ENCODE measurements at regions not wholly inside any gene's neighbourhood (a gene's known extent, or its start where the extent isn't known, plus 50 kb on each side); places are given as distances from the start of the nearest gene placed in this dataset.

DNA sequence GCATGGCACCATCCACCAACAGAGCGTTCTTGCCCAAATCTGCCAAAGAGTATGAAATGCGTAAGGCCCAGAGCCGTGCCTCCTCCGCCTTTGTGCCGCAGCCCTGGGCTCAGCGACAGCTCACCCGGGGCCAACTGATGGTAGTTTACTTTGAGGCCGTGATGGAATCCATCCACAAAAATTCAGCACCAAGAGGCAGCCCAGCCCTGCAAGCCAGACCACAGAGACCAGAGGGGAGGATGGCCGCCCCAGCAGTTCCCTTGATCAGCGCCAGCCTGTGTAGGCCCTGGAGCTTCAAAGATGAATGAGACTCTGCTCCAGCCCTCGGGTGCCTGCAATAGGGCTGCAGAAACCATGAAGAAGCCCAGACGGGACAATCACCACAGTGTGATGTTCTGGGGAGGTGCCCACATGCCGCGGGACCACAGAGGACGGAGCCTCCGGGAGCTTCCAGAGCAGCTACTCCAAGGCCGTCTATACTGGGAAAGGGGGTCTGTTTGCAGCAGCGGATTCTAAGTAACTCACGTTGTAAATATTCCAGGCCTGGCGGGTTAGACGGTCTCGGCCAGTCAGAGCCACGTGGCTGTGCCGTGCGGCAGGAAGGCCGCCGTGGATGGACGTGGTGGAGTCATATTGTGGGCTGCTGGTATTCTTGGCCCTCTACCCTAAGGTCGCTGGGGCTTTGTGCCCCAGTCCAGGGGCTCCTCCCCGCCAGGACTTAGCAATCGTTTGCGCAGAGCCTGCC lies 80.3 kb downstream of the RBFOX3 start:
- TF ChIP-seq POLR2A (IDR thresholded peaks at IDR 0.05), result no peak
- no peak for TF ChIP-seq POLR2AphosphoS5 (IDR thresholded peaks at IDR 0.05)
- no peak for TF ChIP-seq CTCF (IDR thresholded peaks at IDR 0.05 in 8 of 11, conservative IDR thresholded peaks at IDR 0.05 in 3 of 11)
- WGBS, 5 donors, result 85 to 90% (median 87%) methylated on average over 21 to 32 of the region's 32 CpGs
- Histone ChIP-seq H3K4me3 (no peak overlapping the region), H3K27ac (no peak overlapping the region), H3K27me3 (replicated peaks in 1 of 7) (peaks cover 0 to 97% (median 14%) of the 10 kb centered on the region in 7 donors), H3K36me3 (no peaks in the 10 kb centered on the region), H3K9me3 (no peaks in the 10 kb centered on the region), H3K4me1 (no peaks in the 10 kb centered on the region)
- DNase-seq, result peak; percentile 56
- intact Hi-C loops (cut with DNase I; ENCODE audit: low total_unique reads), result no loop called here

DNA sequence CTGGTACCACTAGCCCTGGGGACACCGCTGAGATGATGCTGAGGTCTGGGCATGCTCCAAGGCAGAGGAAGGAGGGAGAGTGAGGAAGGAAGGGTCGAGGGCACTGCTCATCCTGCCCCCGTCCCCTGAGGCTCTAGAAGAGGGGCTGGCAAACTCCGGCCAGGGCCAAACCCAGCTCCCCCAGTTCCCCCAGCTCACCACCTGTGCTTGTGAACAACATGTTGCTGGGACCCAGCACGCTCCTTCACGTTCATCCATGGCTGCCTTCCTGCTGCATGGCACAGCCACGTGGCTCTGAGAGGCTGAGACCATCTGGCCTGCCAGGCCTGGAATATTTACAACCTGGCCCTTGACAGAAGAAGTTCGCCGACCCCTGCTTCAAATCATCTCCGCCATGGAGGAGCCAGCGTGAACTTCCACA lies 81.2 kb downstream of the RBFOX3 start:
- Histone ChIP-seq H3K36me3 (no peaks in the 10 kb centered on the region), H3K4me1 (no peaks in the 10 kb centered on the region), H3K4me3 (no peak overlapping the region), H3K27me3 (replicated peaks in 1 of 7) (peaks cover 0 to 95% (median 14%) of the 10 kb centered on the region in 7 donors), H3K9me3 (no peaks in the 10 kb centered on the region), H3K27ac (no peak overlapping the region)
- intact Hi-C loops (cut with DNase I; ENCODE audit: low total_unique reads), result no loop called here
- DNase-seq, result no peak
- 51 to 62% (median 58%) methylated on average over 6 to 11 of the region's 11 CpGs for WGBS, 5 donors
- TF ChIP-seq POLR2A (IDR thresholded peaks at IDR 0.05) (no peak), CTCF (IDR thresholded peaks at IDR 0.05 in 8 of 11, conservative IDR thresholded peaks at IDR 0.05 in 3 of 11) (no peak), POLR2AphosphoS5 (IDR thresholded peaks at IDR 0.05) (no peak)

- no peaks in the 10 kb centered on the region for H3K9me3 ChIP-seq
- TF ChIP-seq POLR2AphosphoS5 (IDR thresholded peaks at IDR 0.05) (no peak), POLR2A (IDR thresholded peaks at IDR 0.05) (no peak), CTCF (IDR thresholded peaks at IDR 0.05 in 8 of 11, conservative IDR thresholded peaks at IDR 0.05 in 3 of 11) (no peak)
- 76 to 79% (median 77%) methylated on average over 11 of the region's 11 CpGs for WGBS, 5 donors
- H3K4me1 ChIP-seq, result no peaks in the 10 kb centered on the region
- DNase-seq, result no peak
- intact Hi-C loops (cut with DNase I; ENCODE audit: low total_unique reads), result no loop called here
- no peak overlapping the region for H3K4me3 ChIP-seq
- no peaks in the 10 kb centered on the region for H3K36me3 ChIP-seq
- H3K27me3 ChIP-seq (replicated peaks in 1 of 7), result peaks cover 0 to 95% (median 14%) of the 10 kb centered on the region in 7 donors
- no peak overlapping the region for H3K27ac ChIP-seq
Measured at GRCh38 chr17:79528592-79529125, 82.2 kb downstream of the RBFOX3 start.

DNA sequence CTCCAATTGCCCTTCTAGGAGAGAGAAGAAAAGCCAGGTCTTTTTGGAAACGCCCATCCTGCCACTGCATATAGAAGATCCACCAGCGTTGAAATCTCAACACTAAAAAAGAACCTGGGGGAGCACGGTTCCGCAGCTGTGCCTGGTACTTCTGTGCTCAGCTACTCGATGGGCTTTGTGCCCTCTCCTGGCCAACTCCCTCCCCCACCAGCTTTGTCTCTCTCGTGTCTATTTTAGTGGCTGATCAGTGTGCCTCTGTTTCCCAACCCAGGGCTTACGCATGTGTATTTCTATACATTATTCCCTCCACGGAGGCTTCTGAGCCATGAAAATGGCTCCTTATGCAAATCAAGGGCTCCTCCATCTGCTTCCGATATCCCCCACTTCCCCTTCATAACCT lies 83.5 kb downstream of the RBFOX3 start:
- H3K27ac ChIP-seq, result no peak overlapping the region
- no peaks in the 10 kb centered on the region for H3K9me3 ChIP-seq
- 75 to 82% (median 79%) methylated on average over 9 of the region's 9 CpGs for WGBS, 5 donors
- intact Hi-C loops (cut with DNase I; ENCODE audit: low total_unique reads), result no loop called here
- TF ChIP-seq POLR2AphosphoS5 (IDR thresholded peaks at IDR 0.05) (no peak), CTCF (IDR thresholded peaks at IDR 0.05 in 8 of 11, conservative IDR thresholded peaks at IDR 0.05 in 3 of 11) (no peak), POLR2A (IDR thresholded peaks at IDR 0.05) (no peak)
- no peaks in the 10 kb centered on the region for H3K36me3 ChIP-seq
- no peak overlapping the region for H3K4me3 ChIP-seq
- no peaks in the 10 kb centered on the region for H3K4me1 ChIP-seq
- DNase-seq, result no peak
- peaks cover 0 to 95% (median 9%) of the 10 kb centered on the region in 7 donors for H3K27me3 ChIP-seq (replicated peaks in 1 of 7)
